IMR-90 (cell line): ENCODE measurements at regions not wholly inside any gene's neighbourhood (a gene's known extent, or its start where the extent isn't known, plus 50 kb on each side); places are given as distances from the start of the nearest gene placed in this dataset.

Source experiments
- BHLHE40 ChIP-seq: fragments of 150-350 bp; IDR thresholded peaks from 2 replicates; pipeline ENCODE4 v1.6.1; 2016; ENCODE audit warnings: mild to moderate bottlenecking, low read depth, low read length
- CEBPB ChIP-seq: IDR thresholded peaks from 2 replicates; pipeline ENCODE4 v1.6.1; 2012; ENCODE audit warnings: low read depth, low read length, improper control_type of control experiment
- CHD1 ChIP-seq: IDR thresholded peaks from 2 replicates; pipeline ENCODE4 v1.6.1; 2012; ENCODE audit warnings: low read depth, low read length, improper control_type of control experiment
- FOS ChIP-seq: fragments of 150-350 bp; IDR thresholded peaks from 2 replicates; pipeline ENCODE4 v1.6.1; 2016; ENCODE audit warnings: low read depth, low read length
- MAFK ChIP-seq: IDR thresholded peaks from 2 replicates; pipeline ENCODE4 v1.6.1; 2012; ENCODE audit warnings: low read depth, low read length, improper control_type of control experiment
- NFE2L2 ChIP-seq: fragments of 150-350 bp; IDR thresholded peaks from 2 replicates; pipeline ENCODE4 v1.6.1; 2016; ENCODE audit warnings: low read depth, mild to moderate bottlenecking, low read length
- POLR2A ChIP-seq: IDR thresholded peaks from 2 replicates; pipeline ENCODE4 v1.6.1; 2012; ENCODE audit warnings: mild to moderate bottlenecking, low read depth, low read length
- RAD21 ChIP-seq: IDR thresholded peaks from 2 replicates; pipeline ENCODE4 v1.6.1; 2012; ENCODE audit warnings: low read length, improper control_type of control experiment
- RCOR1 ChIP-seq: IDR thresholded peaks from 2 replicates; pipeline ENCODE4 v1.6.1; 2012; ENCODE audit warnings: mild to moderate bottlenecking, low read length, improper control_type of control experiment; ENCODE audit not compliant: insufficient replicate concordance
- SMC3 ChIP-seq: fragments of 150-350 bp; IDR thresholded peaks from 2 replicates; pipeline ENCODE4 v1.6.1; 2016; ENCODE audit warnings: low read depth, mild to moderate bottlenecking, antibody characterized with exemption, low read length, moderate library complexity
- TF ChIP-seq, protein P1 (sequence below): conservative IDR thresholded peaks from 2 replicates; pipeline ENCODE4 v1.5.1; 2012; ENCODE audit warnings: mild to moderate bottlenecking, low read depth, low read length, improper control_type of control experiment
- TF ChIP-seq, protein P2 (sequence below): fragments of 150-350 bp; IDR thresholded peaks from 2 replicates; pipeline ENCODE4 v1.6.1; 2017; ENCODE audit warnings: mild to moderate bottlenecking, antibody characterized with exemption, low read length, low read depth
- TF ChIP-seq, protein P3 (sequence below): fragments of 150-350 bp; IDR thresholded peaks from 2 replicates; pipeline ENCODE4 v1.6.1; 2016; ENCODE audit warnings: low read depth, mild to moderate bottlenecking, low read length, moderate library complexity, borderline replicate concordance

- TF ChIP-seq, protein P1, sequence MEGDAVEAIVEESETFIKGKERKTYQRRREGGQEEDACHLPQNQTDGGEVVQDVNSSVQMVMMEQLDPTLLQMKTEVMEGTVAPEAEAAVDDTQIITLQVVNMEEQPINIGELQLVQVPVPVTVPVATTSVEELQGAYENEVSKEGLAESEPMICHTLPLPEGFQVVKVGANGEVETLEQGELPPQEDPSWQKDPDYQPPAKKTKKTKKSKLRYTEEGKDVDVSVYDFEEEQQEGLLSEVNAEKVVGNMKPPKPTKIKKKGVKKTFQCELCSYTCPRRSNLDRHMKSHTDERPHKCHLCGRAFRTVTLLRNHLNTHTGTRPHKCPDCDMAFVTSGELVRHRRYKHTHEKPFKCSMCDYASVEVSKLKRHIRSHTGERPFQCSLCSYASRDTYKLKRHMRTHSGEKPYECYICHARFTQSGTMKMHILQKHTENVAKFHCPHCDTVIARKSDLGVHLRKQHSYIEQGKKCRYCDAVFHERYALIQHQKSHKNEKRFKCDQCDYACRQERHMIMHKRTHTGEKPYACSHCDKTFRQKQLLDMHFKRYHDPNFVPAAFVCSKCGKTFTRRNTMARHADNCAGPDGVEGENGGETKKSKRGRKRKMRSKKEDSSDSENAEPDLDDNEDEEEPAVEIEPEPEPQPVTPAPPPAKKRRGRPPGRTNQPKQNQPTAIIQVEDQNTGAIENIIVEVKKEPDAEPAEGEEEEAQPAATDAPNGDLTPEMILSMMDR: no peak
- TF ChIP-seq RAD21 (no peak), RCOR1 (no peak), FOS (no peak), POLR2A (no peak), MAFK (no peak), CHD1 (no peak), CEBPB (no peak), SMC3 (no peak), BHLHE40 (no peak), NFE2L2 (no peak)
- TF ChIP-seq, protein P2, sequence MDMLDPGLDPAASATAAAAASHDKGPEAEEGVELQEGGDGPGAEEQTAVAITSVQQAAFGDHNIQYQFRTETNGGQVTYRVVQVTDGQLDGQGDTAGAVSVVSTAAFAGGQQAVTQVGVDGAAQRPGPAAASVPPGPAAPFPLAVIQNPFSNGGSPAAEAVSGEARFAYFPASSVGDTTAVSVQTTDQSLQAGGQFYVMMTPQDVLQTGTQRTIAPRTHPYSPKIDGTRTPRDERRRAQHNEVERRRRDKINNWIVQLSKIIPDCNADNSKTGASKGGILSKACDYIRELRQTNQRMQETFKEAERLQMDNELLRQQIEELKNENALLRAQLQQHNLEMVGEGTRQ: no peak
- TF ChIP-seq, protein P3, sequence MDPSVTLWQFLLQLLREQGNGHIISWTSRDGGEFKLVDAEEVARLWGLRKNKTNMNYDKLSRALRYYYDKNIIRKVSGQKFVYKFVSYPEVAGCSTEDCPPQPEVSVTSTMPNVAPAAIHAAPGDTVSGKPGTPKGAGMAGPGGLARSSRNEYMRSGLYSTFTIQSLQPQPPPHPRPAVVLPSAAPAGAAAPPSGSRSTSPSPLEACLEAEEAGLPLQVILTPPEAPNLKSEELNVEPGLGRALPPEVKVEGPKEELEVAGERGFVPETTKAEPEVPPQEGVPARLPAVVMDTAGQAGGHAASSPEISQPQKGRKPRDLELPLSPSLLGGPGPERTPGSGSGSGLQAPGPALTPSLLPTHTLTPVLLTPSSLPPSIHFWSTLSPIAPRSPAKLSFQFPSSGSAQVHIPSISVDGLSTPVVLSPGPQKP: no peak
These were observed 210.0 kb upstream of the KITLG start for GRCh38 chr12:88790231-88790630.
